ENCODE measurements at regions not wholly inside any gene's neighbourhood (a gene's known extent, or its start where the extent isn't known, plus 50 kb on each side); places are given as distances from the start of the nearest gene placed in this dataset.

- TF ChIP-seq REST (IDR thresholded peaks at IDR 0.05; ENCODE audit: low read depth) (no peak), FOXM1 (IDR thresholded peaks at IDR 0.05; ENCODE audit: borderline replicate concordance, low read depth) (no peak), YY1 (IDR thresholded peaks at IDR 0.05; ENCODE audit: low read depth) (no peak), CREB1 (IDR thresholded peaks at IDR 0.05; ENCODE audit: low read depth) (no peak), USF1 (IDR thresholded peaks at IDR 0.05) (no peak), TCF12 (IDR thresholded peaks at IDR 0.05; ENCODE audit: low read depth) (no peak), NFIC (IDR thresholded peaks at IDR 0.05) (no peak), TAF1 (IDR thresholded peaks at IDR 0.05; ENCODE audit: low read depth) (no peak), RAD21 (IDR thresholded peaks at IDR 0.05; ENCODE audit: low read depth) (no peak), TEAD4 (IDR thresholded peaks at IDR 0.05) (no peak), CEBPB (IDR thresholded peaks at IDR 0.05) (no peak), EP300 (IDR thresholded peaks at IDR 0.05; ENCODE audit: borderline replicate concordance) (no peak), EGR1 (IDR thresholded peaks at IDR 0.05) (no peak)
- TF ChIP-seq, protein P1, sequence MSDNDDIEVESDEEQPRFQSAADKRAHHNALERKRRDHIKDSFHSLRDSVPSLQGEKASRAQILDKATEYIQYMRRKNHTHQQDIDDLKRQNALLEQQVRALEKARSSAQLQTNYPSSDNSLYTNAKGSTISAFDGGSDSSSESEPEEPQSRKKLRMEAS (IDR thresholded peaks at IDR 0.05) = no peak
Measured at GRCh38 chr10:21087476-21087875, 190.4 kb upstream of the NEBL start.

Measured in Ishikawa (cell line).